Peyer's patch (tissue), 4 donors: ENCODE measurements at regions not wholly inside any gene's neighbourhood (a gene's known extent, or its start where the extent isn't known, plus 50 kb on each side); places are given as distances from the start of the nearest gene placed in this dataset.

Experiments
- DNase-seq, 3 donors: peaks; one replicate each; pipeline ENCODE4 v3.0.0-alpha.2; 2017 to 2019
- H3K27ac ChIP-seq, 4 donors: fragments of 200-600 bp; sonication (generic); one replicate each; pipeline ENCODE4 v1.5.1; 2016 to 2019
- H3K27me3 ChIP-seq, 2 donors: fragments of 200-600 bp; sonication (generic); one replicate each; pipeline ENCODE4 v1.5.1; 2019
- H3K36me3 ChIP-seq, 3 donors: fragments of 200-600 bp; sonication (generic); one replicate each; pipeline ENCODE4 v1.5.1; 2016 to 2019
- H3K4me1 ChIP-seq, 4 donors: fragments of 200-600 bp; sonication (generic); one replicate each; pipeline ENCODE4 v1.5.1; 2016 to 2019
- H3K4me3 ChIP-seq, 4 donors: fragments of 200-600 bp; sonication (generic); 1 replicate in 3 of 4; 2 replicates in 1 of 4; pipeline ENCODE4 v1.5.1; 2016 to 2019; ENCODE audit warnings: mild to moderate bottlenecking in 1 of 4
- H3K9me3 ChIP-seq, 4 donors: fragments of 200-600 bp; sonication (generic); one replicate each; pipeline ENCODE4 v1.5.1; 2016 to 2019; ENCODE audit warnings: mild to moderate bottlenecking in 1 of 4
- CTCF ChIP-seq, 6 experiments: fragments of 450-650 bp in 4 of 6; fragments of 200-600 bp in 2 of 6; sonication (generic) in 1 of 6; IDR thresholded peaks; one replicate each; pipeline ENCODE4 v1.5.1; 2017 to 2019; ENCODE audit warnings: antibody characterized with exemption in 6 of 6, mild to moderate bottlenecking in 3 of 6, moderate library complexity in 1 of 6
- POLR2A ChIP-seq, 2 donors: fragments of 450-650 bp; IDR thresholded peaks; one replicate each; pipeline ENCODE4 v1.5.1; 2017; ENCODE audit warnings: antibody characterized with exemption in 2 of 2, mild to moderate bottlenecking in 2 of 2, moderate library complexity in 2 of 2
- small RNA-seq, 2 donors: library from RNA; depleted of rRNA; stranded (forward); fragments of <200 nt; gene quantifications; one replicate each; pipeline ENCODE3, GENCODE V24; 2016

GRCh38 chr3:154071146-154071545, 50.0 kb upstream of the ARHGEF26 start:
- Histone ChIP-seq H3K27ac (no peak overlapping the region), H3K9me3 (no peaks in the 10 kb centered on the region), H3K4me1 (no peaks in the 10 kb centered on the region), H3K27me3 (no peaks in the 10 kb centered on the region), H3K4me3 (no peak overlapping the region), H3K36me3 (no peaks in the 10 kb centered on the region)
- no peak for DNase-seq
- TF ChIP-seq CTCF (IDR thresholded peaks at IDR 0.05), result no peak
- TF ChIP-seq POLR2A (IDR thresholded peaks at IDR 0.05), result no peak

Small RNAs in the stretch of these regions (small RNA-seq; reads per million reads assigned to genes)
- gene RF00019 (0 reads per million in 2 donors), gene RF00096 (0 reads per million in 2 donors), gene RNU6-901P (0 reads per million in 2 donors)
